Activated T-helper 17 cell treated with anti-CD3 and anti-CD28 coated beads, Interleukin-2, amount 50 U/mL, for 72 hours (primary cell): ENCODE measurements at regions not wholly inside any gene's neighbourhood (a gene's known extent, or its start where the extent isn't known, plus 50 kb on each side); places are given as distances from the start of the nearest gene placed in this dataset.

ENCODE experiments used
- ATAC-seq: fragments of 150-1000 bp; cut with Tn5 transposase; replicated peaks from 2 replicates; pipeline ENCODE4 v1.10.0; 2021; ENCODE audit warnings: mild to moderate bottlenecking, moderate library complexity
- H3K27ac Mint-ChIP-seq: one replicate; pipeline ENCODE4 v1.8.0; 2022; ENCODE audit warnings: mixed read lengths
- H3K27me3 Mint-ChIP-seq: one replicate; pipeline ENCODE4 v1.8.0; 2022; ENCODE audit warnings: mixed read lengths
- H3K36me3 Mint-ChIP-seq: one replicate; pipeline ENCODE4 v1.8.0; 2022; ENCODE audit warnings: low read depth, mild to moderate bottlenecking, mixed read lengths
- H3K4me1 Mint-ChIP-seq: one replicate; pipeline ENCODE4 v1.8.0; 2022; ENCODE audit warnings: mixed read lengths
- H3K4me3 Mint-ChIP-seq: one replicate; pipeline ENCODE4 v1.8.0; 2022; ENCODE audit warnings: mild to moderate bottlenecking, mixed read lengths
- H3K9me3 Mint-ChIP-seq: one replicate; pipeline ENCODE4 v1.8.0; 2022; ENCODE audit warnings: mixed read lengths

- peaks cover 3% of the 10 kb centered on the region for H3K27me3 Mint-ChIP-seq
- no peak for ATAC-seq
- H3K36me3 Mint-ChIP-seq: no peaks in the 10 kb centered on the region
- no peak overlapping the region for H3K4me3 Mint-ChIP-seq
- no peaks in the 10 kb centered on the region for H3K4me1 Mint-ChIP-seq
- no peak overlapping the region for H3K27ac Mint-ChIP-seq
- peaks cover 13% of the 10 kb centered on the region for H3K9me3 Mint-ChIP-seq
These were observed 559.1 kb upstream of the TRPC7 start for GRCh38 chr5:136924490-136924889.

DNA sequence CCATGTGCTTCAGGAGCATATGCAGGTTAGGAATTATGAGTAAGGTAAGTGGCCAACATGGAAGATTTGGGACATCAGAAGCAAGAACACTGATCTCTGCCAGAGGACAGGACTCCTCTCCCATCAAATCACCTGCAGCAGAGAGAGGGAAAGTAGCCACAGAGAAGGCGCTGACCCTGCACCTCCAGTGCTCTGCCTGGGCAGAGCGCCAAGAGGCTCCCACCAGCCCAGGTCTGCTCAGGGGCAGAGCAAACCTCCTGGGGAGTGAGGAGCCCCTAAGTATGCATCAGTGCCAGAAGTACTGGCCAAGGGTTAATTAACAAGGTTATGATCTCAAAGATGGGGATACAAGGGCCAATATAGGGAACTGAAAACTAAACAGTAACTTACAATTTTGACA is 545.3 kb upstream of the TRPC7 start:
- Mint-ChIP-seq H3K27ac (no peak overlapping the region), H3K9me3 (peaks cover 5% of the 10 kb centered on the region), H3K4me1 (no peaks in the 10 kb centered on the region), H3K27me3 (no peaks in the 10 kb centered on the region), H3K4me3 (no peak overlapping the region), H3K36me3 (no peaks in the 10 kb centered on the region)
- no peak for ATAC-seq

- Mint-ChIP-seq H3K27me3 (no peaks in the 10 kb centered on the region), H3K9me3 (peaks cover 8% of the 10 kb centered on the region), H3K4me3 (no peak overlapping the region), H3K4me1 (no peaks in the 10 kb centered on the region), H3K36me3 (no peaks in the 10 kb centered on the region), H3K27ac (no peak overlapping the region)
- ATAC-seq: no peak
These were observed 544.6 kb upstream of the TRPC7 start for GRCh38 chr5:136909906-136910305.

DNA sequence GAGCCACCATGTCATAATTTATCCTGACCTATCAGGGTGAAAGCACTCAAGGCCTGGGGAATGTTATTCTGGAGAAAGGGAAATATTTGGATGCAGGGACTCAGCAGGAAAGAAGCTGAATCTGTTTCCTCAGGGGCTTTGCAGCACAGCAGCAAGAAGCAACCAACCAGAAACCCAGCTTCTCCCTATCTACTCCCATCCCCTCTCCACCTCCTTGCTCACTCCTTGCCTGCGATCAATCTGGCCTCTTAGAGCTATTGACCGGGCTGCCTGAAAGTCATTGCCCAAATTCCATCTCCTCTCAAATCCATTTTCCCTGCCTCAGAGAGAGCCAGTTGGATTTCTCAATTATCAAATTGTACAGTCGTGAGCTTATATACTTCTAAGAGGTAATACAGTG is 542.0 kb upstream of the TRPC7 start:
- H3K9me3 Mint-ChIP-seq: peaks cover 8% of the 10 kb centered on the region
- no peaks in the 10 kb centered on the region for H3K27me3 Mint-ChIP-seq
- H3K4me1 Mint-ChIP-seq: no peaks in the 10 kb centered on the region
- H3K27ac Mint-ChIP-seq: no peak overlapping the region
- no peak for ATAC-seq
- H3K4me3 Mint-ChIP-seq: no peak overlapping the region
- H3K36me3 Mint-ChIP-seq: no peaks in the 10 kb centered on the region

- peaks cover 8% of the 10 kb centered on the region for H3K9me3 Mint-ChIP-seq
- H3K4me3 Mint-ChIP-seq: no peak overlapping the region
- H3K4me1 Mint-ChIP-seq: no peaks in the 10 kb centered on the region
- ATAC-seq: no peak
- H3K27ac Mint-ChIP-seq: no peak overlapping the region
- H3K27me3 Mint-ChIP-seq: no peaks in the 10 kb centered on the region
- H3K36me3 Mint-ChIP-seq: no peaks in the 10 kb centered on the region
These were observed 541.2 kb upstream of the TRPC7 start for GRCh38 chr5:136906545-136906944.

DNA sequence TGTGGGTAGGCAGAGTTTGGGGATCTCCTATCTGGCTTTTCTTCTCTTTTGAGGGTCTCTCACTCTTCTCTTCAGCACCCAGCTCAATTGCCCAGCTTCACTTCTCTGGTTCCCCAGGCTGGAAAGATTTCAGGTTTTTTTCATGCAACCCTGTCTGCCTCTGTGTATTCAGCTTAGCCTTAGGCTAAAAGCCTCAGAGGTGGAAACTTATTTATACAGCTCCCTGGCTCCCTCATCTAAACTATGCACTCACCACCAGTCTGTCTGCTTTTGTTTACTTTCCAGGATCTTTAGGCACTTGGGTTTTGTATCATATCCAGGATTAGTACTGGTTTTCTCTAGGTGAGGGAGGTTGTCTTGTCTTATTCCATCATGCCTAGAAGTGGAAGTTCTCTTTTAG is 540.2 kb upstream of the TRPC7 start:
- Mint-ChIP-seq H3K9me3 (peaks cover 8% of the 10 kb centered on the region), H3K27me3 (no peaks in the 10 kb centered on the region), H3K36me3 (no peaks in the 10 kb centered on the region), H3K27ac (no peak overlapping the region), H3K4me3 (no peak overlapping the region), H3K4me1 (no peaks in the 10 kb centered on the region)
- ATAC-seq: no peak

DNA sequence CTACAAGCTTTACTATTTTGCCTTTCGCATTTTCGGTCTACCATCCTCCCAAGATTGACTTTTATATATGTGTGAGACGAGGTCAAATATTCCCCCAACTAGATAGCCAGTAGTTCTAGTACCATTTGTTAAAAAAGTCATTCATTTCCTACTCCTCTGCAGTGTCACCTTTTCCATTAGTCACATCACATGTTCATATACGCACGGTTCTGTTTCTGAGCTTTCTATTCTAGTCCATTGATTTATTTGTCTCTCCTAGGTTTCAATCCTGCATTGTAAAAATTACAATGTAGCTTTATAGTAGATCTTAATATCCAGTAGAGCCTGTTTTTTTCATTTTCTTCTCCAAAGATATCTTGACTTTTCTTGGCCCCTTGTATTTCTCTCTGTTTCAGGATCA is 528.7 kb upstream of the TRPC7 start:
- peaks cover 9% of the 10 kb centered on the region for H3K9me3 Mint-ChIP-seq
- H3K27me3 Mint-ChIP-seq: no peaks in the 10 kb centered on the region
- H3K4me1 Mint-ChIP-seq: no peaks in the 10 kb centered on the region
- H3K4me3 Mint-ChIP-seq: no peak overlapping the region
- no peaks in the 10 kb centered on the region for H3K36me3 Mint-ChIP-seq
- H3K27ac Mint-ChIP-seq: no peak overlapping the region
- no peak for ATAC-seq

- no peaks in the 10 kb centered on the region for H3K36me3 Mint-ChIP-seq
- no peak overlapping the region for H3K4me3 Mint-ChIP-seq
- H3K9me3 Mint-ChIP-seq: peaks cover 5% of the 10 kb centered on the region
- no peak for ATAC-seq
- no peaks in the 10 kb centered on the region for H3K4me1 Mint-ChIP-seq
- H3K27ac Mint-ChIP-seq: no peak overlapping the region
- H3K27me3 Mint-ChIP-seq: no peaks in the 10 kb centered on the region
These were observed 526.7 kb upstream of the TRPC7 start for GRCh38 chr5:136892000-136892399.

DNA sequence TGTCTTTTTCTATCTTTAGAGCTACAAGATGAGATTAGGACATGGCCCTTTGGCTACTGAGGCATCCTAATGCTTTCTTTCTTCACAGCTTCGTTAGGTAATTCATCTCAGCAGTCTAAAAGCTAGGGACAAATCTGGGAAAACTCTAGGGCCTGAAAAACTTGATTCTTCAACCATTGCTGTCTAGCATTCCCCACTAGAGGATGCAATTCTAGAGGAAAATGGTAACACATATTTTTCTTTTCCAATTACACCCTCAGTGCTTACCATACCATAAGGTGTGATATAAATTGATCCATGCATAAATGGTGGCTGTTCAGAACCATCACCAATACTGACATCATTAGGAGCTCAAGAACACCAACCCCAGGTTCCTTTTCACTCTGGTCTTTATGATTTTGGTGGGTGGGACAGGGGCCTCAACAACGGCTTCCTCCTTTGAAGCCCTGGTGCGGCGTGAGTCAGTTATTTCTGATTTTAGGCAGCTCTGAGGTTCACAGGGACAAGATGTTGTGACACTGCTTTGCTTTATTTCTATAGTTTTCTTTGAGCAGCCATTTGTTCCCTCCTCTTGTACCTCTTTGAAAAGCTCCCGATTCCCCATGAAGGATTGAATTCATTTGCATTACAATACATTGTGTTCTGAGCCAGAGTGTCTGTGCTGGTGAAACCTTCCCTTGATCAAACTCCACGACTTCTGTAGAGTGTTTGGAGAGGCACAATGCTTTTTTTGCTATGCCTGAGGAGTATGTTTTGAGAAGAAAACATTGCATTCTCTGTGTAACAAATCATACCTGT is 526.0 kb upstream of the TRPC7 start:
- Mint-ChIP-seq H3K4me3 (no peak overlapping the region), H3K27ac (no peak overlapping the region), H3K27me3 (no peaks in the 10 kb centered on the region), H3K36me3 (no peaks in the 10 kb centered on the region), H3K4me1 (no peaks in the 10 kb centered on the region), H3K9me3 (peaks cover 5% of the 10 kb centered on the region)
- no peak for ATAC-seq

DNA sequence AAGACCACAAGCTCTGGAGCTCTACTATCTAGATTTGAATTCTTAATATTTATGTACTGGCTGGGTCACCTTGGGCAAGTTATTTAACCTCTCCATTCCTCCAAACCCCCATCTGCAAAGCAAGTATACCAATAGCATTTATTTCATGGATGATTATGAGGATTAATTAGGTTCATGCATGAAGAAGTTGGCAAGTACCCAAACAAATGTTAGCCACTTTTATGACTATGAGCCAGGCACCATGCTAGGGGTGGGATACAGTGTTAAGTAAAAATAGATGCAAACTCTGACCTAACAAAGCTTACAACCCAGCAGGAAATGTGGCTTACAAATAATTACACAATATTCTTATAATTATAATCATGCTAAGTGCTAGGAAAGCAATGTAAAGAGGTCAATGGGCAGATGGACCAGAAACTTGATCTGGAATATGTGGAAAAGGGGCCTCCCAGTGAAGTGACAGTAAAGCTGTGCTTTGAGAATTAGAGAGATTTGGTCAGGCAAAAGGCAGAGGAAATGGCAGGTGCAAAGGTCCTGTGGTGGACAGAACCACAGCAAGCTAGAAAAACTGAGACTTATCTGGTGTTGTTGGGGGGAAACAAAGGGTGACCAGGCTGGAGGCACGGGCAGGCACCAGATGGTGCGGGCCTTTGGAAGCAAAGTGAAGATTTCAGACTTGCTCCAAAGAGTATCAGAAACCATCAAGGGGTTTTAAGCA is 525.2 kb upstream of the TRPC7 start:
- Mint-ChIP-seq H3K4me1 (no peaks in the 10 kb centered on the region), H3K9me3 (peaks cover 5% of the 10 kb centered on the region), H3K4me3 (no peak overlapping the region), H3K27me3 (no peaks in the 10 kb centered on the region), H3K36me3 (no peaks in the 10 kb centered on the region), H3K27ac (no peak overlapping the region)
- no peak for ATAC-seq

GRCh38 chr5:136886608-136887007 is 521.3 kb upstream of the TRPC7 start:
- Mint-ChIP-seq H3K27ac (no peak overlapping the region), H3K9me3 (peaks cover 6% of the 10 kb centered on the region)

GRCh38 chr5:136864960-136865359 is 499.6 kb upstream of the TRPC7 start:
- H3K27ac Mint-ChIP-seq: no peak overlapping the region
- H3K4me3 Mint-ChIP-seq: no peak overlapping the region
- peaks cover 8% of the 10 kb centered on the region for H3K9me3 Mint-ChIP-seq
- H3K27me3 Mint-ChIP-seq: no peaks in the 10 kb centered on the region
- no peaks in the 10 kb centered on the region for H3K4me1 Mint-ChIP-seq
- H3K36me3 Mint-ChIP-seq: no peaks in the 10 kb centered on the region
- ATAC-seq: no peak

More at GRCh38 chr5:136886608-136887007, 521.3 kb upstream of the TRPC7 start:
- no peaks in the 10 kb centered on the region for H3K27me3 Mint-ChIP-seq
- no peaks in the 10 kb centered on the region for H3K4me1 Mint-ChIP-seq
- ATAC-seq: no peak
- no peaks in the 10 kb centered on the region for H3K36me3 Mint-ChIP-seq
- H3K4me3 Mint-ChIP-seq: no peak overlapping the region

GRCh38 chr5:136856648-136857047 is 491.3 kb upstream of the TRPC7 start:
- no peak overlapping the region for H3K27ac Mint-ChIP-seq
- H3K4me1 Mint-ChIP-seq: no peaks in the 10 kb centered on the region
- no peaks in the 10 kb centered on the region for H3K27me3 Mint-ChIP-seq
- H3K36me3 Mint-ChIP-seq: no peaks in the 10 kb centered on the region
- ATAC-seq: no peak
- no peak overlapping the region for H3K4me3 Mint-ChIP-seq
- peaks cover 4% of the 10 kb centered on the region for H3K9me3 Mint-ChIP-seq

DNA sequence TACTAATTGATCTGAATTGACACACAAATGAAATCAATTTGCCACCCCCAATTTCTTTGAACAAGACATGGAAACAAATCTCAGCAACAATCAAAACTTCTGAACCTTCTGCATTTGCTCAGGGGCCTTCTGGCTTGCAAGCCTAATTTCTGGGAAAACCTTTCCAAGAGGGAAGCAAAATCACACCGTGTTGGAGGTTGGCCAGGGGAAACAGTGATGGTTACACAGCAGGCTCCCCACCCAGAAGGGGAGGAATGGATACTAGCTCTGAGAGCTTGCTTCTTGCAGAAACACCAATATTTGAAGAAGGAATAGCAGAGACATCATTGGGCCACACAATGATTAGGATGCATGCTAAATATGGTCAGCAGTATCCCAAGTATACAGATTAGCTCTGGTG is 488.6 kb upstream of the TRPC7 start:
- Mint-ChIP-seq H3K4me1 (no peaks in the 10 kb centered on the region), H3K9me3 (peaks cover 8% of the 10 kb centered on the region), H3K4me3 (no peak overlapping the region), H3K36me3 (no peaks in the 10 kb centered on the region), H3K27me3 (no peaks in the 10 kb centered on the region), H3K27ac (no peak overlapping the region)
- no peak for ATAC-seq

DNA sequence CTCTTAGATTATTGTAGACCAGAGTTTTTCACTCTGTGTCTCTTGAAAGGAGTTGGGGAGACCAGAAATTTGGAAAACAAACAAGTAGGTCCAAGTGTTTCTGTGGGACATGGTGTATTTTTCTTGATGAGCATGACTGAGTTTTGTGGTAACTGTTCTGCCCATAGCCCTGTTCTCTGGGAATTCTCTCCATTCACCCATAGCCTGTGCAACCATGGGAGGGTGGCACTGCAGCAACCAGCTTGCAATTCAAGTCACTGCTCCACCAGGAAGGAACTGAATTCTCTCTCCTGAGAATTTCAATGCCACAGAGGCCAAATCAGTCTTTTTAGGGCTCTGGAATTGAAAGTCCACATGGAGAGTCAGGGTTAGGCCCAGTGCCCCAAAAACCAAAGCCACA is 475.3 kb upstream of the TRPC7 start:
- Mint-ChIP-seq H3K36me3 (no peaks in the 10 kb centered on the region), H3K27me3 (no peaks in the 10 kb centered on the region), H3K9me3 (no peaks in the 10 kb centered on the region), H3K4me3 (no peak overlapping the region), H3K4me1 (no peaks in the 10 kb centered on the region), H3K27ac (no peak overlapping the region)
- ATAC-seq: no peak
